ENCODE measurements at regions not wholly inside any gene's neighbourhood (a gene's known extent, or its start where the extent isn't known, plus 50 kb on each side); places are given as distances from the start of the nearest gene placed in this dataset.

DNA sequence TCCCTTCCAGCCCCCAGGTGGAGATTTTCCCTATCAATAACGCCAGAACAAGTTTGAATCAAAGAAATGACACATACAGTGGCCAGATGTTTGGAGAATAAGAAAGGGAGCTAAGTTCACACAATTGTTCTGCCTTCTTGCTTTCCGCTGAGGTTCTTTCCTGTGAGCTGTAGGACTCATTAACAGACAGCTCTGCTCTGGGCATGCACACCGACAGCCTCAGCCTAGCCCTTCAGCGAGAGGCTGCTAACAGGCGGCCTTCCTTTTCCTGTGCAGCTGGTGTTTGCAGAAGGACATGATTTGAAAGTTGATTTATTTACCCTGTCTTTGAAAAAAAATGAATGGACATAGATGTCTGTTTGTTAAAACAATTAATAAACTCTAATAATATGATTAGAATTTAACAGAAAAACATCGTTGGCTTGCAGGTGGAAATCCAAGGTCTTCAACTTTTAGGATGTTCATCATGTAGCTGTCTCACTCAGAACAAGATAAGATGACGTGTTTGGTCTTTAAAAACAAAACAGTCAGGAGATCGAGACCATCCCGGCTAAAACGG, 183.3 kb downstream of the KDR start:
- 51% methylated on average over 10 of the region's 10 CpGs for WGBS (ENCODE audit: low lambda C conversion rate)
- no peaks in the 10 kb centered on the region for H3F3A ChIP-seq (replicated peaks; ENCODE audit: insufficient read depth)
- H3K27ac ChIP-seq (ENCODE audit: low read depth in 2 of 2, low read length in 1 of 2) = no peak overlapping the region
- H3K4me1 ChIP-seq (ENCODE audit: control insufficient read depth in 1 of 2, insufficient read depth in 2 of 2, low read depth in 1 of 2, low read length in 1 of 2) = peaks cover 0 to 5% of the 10 kb centered on the region in 2 experiments; a peak in 1 of 4 replicates
- H3K9me2 ChIP-seq = no peaks in the 10 kb centered on the region
- H3K4me3 ChIP-seq (ENCODE audit: low read depth in 2 of 2, low read length in 1 of 2) = no peak overlapping the region
- H3K79me2 ChIP-seq (ENCODE audit: insufficient read depth) = no peaks in the 10 kb centered on the region
- no peaks in the 10 kb centered on the region for H3K9me3 ChIP-seq
- H3K4me2 ChIP-seq = no peak overlapping the region
- no peak overlapping the region for H3K9ac ChIP-seq
- POLR2A ChIA-PET = no interaction called here
- no peaks in the 10 kb centered on the region for H4K20me1 ChIP-seq (ENCODE audit: insufficient read depth)
- H3K27me3 ChIP-seq (ENCODE audit: insufficient read depth) = no peaks in the 10 kb centered on the region
- H3K36me3 ChIP-seq (replicated peaks in 1 of 2; ENCODE audit: control insufficient read depth in 1 of 2, insufficient read depth in 2 of 2, low read length in 1 of 2) = no peaks in the 10 kb centered on the region
- DNase-seq = no peak
- CTCF ChIA-PET = interaction anchor here (1.3 to 1.4 kb wide), 3 partner anchors 8 to 18 kb away, joined by 3 to 6 read pairs (median 3); no protein-coding TSS in a partner anchor
- no peak overlapping the region for H2AFZ ChIP-seq (ENCODE audit: low read depth)
- TF ChIP-seq FOXJ3 (CRISPR knock-in tag; IDR thresholded peaks at IDR 0.05) (no peak), CHD2 (IDR thresholded peaks at IDR 0.05; ENCODE audit: low read length, partially characterized antibody) (no peak), RXRA (IDR thresholded peaks at IDR 0.05; ENCODE audit: borderline replicate concordance, low read depth) (no peak), NFIC (IDR thresholded peaks at IDR 0.05; ENCODE audit: borderline replicate concordance) (no peak), MEF2A (IDR thresholded peaks at IDR 0.05; ENCODE audit: borderline replicate concordance, low read depth) (no peak), YY1 (IDR thresholded peaks at IDR 0.05; ENCODE audit: low read depth) (no peak), GATA2 (CRISPR knock-in tag; IDR thresholded peaks at IDR 0.05) (no peak), FOXM1 (IDR thresholded peaks at IDR 0.05; ENCODE audit: low read depth) (no peak)
- TF ChIP-seq, protein P1, sequence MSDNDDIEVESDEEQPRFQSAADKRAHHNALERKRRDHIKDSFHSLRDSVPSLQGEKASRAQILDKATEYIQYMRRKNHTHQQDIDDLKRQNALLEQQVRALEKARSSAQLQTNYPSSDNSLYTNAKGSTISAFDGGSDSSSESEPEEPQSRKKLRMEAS (IDR thresholded peaks at IDR 0.05; ENCODE audit: low read depth) = no peak

DNA sequence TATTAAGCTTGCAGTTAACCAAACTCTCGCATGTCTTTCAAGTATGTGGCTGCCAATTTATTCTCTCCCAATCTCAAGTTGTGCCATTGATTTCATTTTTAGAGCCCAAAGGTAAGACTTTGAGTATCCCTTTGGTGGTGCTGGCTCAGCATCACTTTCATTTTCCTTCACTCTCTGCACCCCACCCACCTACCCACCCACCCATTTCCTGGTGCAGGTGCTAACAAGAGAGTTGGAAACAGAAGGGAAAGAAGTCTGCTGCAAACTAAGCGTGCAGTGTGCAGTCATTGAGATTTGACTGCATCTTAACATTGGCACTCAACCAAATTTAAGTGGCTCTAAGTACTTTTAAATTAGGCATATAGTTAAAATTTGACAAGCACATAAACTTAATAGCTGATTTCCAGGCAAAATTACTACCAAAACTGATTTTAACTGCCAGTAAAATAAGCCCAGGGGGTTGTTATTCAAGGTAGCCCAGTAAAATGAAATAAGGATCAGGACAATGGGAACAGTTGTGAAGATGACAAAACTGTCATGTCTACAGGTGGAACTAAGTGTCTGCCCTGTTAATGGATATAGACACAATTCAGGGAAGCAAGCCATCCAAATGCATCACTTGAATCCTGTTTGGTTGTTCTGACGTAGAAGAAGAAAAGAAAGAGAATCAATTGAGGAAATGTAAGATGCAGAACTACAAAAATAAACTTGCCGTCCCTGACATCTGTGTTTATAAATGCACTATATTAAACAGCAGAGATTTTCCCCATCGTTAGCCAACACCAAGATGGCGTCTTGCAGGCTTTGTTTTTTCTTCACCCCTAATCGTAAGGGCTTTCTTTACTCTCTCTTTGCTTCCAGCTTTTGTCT, 184.2 kb downstream of the KDR start:
- no peaks in the 10 kb centered on the region for H4K20me1 ChIP-seq (ENCODE audit: insufficient read depth)
- CTCF ChIA-PET = interaction anchor here (1.4 kb wide), 1 partner anchor 9 kb away, joined by 3 read pairs; no protein-coding TSS in a partner anchor
- H3K36me3 ChIP-seq (replicated peaks in 1 of 2; ENCODE audit: control insufficient read depth in 1 of 2, insufficient read depth in 2 of 2, low read length in 1 of 2) = no peaks in the 10 kb centered on the region
- H3K27ac ChIP-seq (ENCODE audit: low read depth in 2 of 2, low read length in 1 of 2) = no peak overlapping the region
- H3K4me3 ChIP-seq (ENCODE audit: low read depth in 2 of 2, low read length in 1 of 2) = no peak overlapping the region
- H3K79me2 ChIP-seq (ENCODE audit: insufficient read depth) = no peaks in the 10 kb centered on the region
- H3K4me2 ChIP-seq = no peak overlapping the region
- no peaks in the 10 kb centered on the region; the same call in 1 of the 2 replicates for H3K27me3 ChIP-seq (ENCODE audit: insufficient read depth)
- H2AFZ ChIP-seq (ENCODE audit: low read depth) = no peak overlapping the region
- WGBS (ENCODE audit: low lambda C conversion rate) = 42% methylated on average over 7 of the region's 7 CpGs
- no peaks in the 10 kb centered on the region for H3K9me2 ChIP-seq
- H3K4me1 ChIP-seq (ENCODE audit: control insufficient read depth in 1 of 2, insufficient read depth in 2 of 2, low read depth in 1 of 2, low read length in 1 of 2) = peaks cover 0 to 5% of the 10 kb centered on the region in 2 experiments; a peak in 1 of 4 replicates
- no peaks in the 10 kb centered on the region for H3K9me3 ChIP-seq
- H3F3A ChIP-seq (replicated peaks; ENCODE audit: insufficient read depth) = no peaks in the 10 kb centered on the region
- POLR2A ChIA-PET = no interaction called here
- H3K9ac ChIP-seq = no peak overlapping the region
- no peak for DNase-seq
- no peak for TF ChIP-seq CHD2 (IDR thresholded peaks at IDR 0.05; ENCODE audit: low read length, partially characterized antibody)
- no peak for TF ChIP-seq SIN3A (IDR thresholded peaks at IDR 0.05; ENCODE audit: borderline replicate concordance, low read depth, low read length)
- no peak for TF ChIP-seq RAD21 (IDR thresholded peaks at IDR 0.05; ENCODE audit: low read length)
- TF ChIP-seq, protein P2, sequence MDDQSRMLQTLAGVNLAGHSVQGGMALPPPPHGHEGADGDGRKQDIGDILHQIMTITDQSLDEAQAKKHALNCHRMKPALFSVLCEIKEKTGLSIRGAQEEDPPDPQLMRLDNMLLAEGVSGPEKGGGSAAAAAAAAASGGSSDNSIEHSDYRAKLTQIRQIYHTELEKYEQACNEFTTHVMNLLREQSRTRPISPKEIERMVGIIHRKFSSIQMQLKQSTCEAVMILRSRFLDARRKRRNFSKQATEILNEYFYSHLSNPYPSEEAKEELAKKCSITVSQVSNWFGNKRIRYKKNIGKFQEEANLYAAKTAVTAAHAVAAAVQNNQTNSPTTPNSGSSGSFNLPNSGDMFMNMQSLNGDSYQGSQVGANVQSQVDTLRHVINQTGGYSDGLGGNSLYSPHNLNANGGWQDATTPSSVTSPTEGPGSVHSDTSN (IDR thresholded peaks at IDR 0.05) = no peak
- TF ChIP-seq, protein P3, sequence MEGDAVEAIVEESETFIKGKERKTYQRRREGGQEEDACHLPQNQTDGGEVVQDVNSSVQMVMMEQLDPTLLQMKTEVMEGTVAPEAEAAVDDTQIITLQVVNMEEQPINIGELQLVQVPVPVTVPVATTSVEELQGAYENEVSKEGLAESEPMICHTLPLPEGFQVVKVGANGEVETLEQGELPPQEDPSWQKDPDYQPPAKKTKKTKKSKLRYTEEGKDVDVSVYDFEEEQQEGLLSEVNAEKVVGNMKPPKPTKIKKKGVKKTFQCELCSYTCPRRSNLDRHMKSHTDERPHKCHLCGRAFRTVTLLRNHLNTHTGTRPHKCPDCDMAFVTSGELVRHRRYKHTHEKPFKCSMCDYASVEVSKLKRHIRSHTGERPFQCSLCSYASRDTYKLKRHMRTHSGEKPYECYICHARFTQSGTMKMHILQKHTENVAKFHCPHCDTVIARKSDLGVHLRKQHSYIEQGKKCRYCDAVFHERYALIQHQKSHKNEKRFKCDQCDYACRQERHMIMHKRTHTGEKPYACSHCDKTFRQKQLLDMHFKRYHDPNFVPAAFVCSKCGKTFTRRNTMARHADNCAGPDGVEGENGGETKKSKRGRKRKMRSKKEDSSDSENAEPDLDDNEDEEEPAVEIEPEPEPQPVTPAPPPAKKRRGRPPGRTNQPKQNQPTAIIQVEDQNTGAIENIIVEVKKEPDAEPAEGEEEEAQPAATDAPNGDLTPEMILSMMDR (IDR thresholded peaks at IDR 0.05) = no peak
- no peak for TF ChIP-seq SMC3 (IDR thresholded peaks at IDR 0.05; ENCODE audit: low read depth, low read length)
- TF ChIP-seq TEAD4 (IDR thresholded peaks at IDR 0.05; ENCODE audit: borderline replicate concordance, insufficient read depth) = no peak
- no peak for TF ChIP-seq EP300 (IDR thresholded peaks at IDR 0.05; ENCODE audit: borderline replicate concordance in 1 of 2, low read depth in 1 of 2, low read length in 1 of 2)
- TF ChIP-seq, protein P4, sequence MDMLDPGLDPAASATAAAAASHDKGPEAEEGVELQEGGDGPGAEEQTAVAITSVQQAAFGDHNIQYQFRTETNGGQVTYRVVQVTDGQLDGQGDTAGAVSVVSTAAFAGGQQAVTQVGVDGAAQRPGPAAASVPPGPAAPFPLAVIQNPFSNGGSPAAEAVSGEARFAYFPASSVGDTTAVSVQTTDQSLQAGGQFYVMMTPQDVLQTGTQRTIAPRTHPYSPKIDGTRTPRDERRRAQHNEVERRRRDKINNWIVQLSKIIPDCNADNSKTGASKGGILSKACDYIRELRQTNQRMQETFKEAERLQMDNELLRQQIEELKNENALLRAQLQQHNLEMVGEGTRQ (IDR thresholded peaks at IDR 0.05; ENCODE audit: borderline replicate concordance, low read depth, low read length) = no peak
- no peak for TF ChIP-seq MXI1 (IDR thresholded peaks at IDR 0.05; ENCODE audit: low read depth, low read length)
- TF ChIP-seq NRF1 (IDR thresholded peaks at IDR 0.05; ENCODE audit: low read depth, low read length) = no peak
